DND-41 (cell line): ENCODE measurements at regions not wholly inside any gene's neighbourhood (a gene's known extent, or its start where the extent isn't known, plus 50 kb on each side); places are given as distances from the start of the nearest gene placed in this dataset.

ENCODE experiments used
- ATAC-seq: fragments of 200-7000 bp; cut with Tn5 transposase; 3 replicates; pipeline ENCODE4 v1.9.1; 2021; ENCODE audit warnings: low read depth; ENCODE audit not compliant: insufficient read depth
- DNase-seq: peaks from one replicate; pipeline ENCODE4 v3.0.0-alpha.2; 2020
- H2AFZ ChIP-seq: 2 replicates; pipeline ENCODE4 v1.6.0; 2012; ENCODE audit warnings: low read depth, low read length
- H3K27ac ChIP-seq: 2 replicates; pipeline ENCODE4 v1.5.1; 2012; ENCODE audit warnings: low read length, inconsistent platforms
- H3K27me3 ChIP-seq: fragments of 200-600 bp; sonication (generic); 2 replicates; pipeline ENCODE4 v1.6.0; 2012; ENCODE audit warnings: low read length, mild to moderate bottlenecking, inconsistent platforms; ENCODE audit not compliant: insufficient read depth, poor library complexity
- H3K36me3 ChIP-seq: 2 replicates; pipeline ENCODE4 v1.5.1; 2012; ENCODE audit warnings: low read length, inconsistent platforms; ENCODE audit not compliant: insufficient read depth
- H3K4me1 ChIP-seq: 2 replicates; pipeline ENCODE4 v1.5.1; 2012; ENCODE audit warnings: mild to moderate bottlenecking, low read length; ENCODE audit not compliant: insufficient read depth
- H3K4me2 ChIP-seq: 2 replicates; pipeline ENCODE4 v1.6.0; 2012; ENCODE audit warnings: mild to moderate bottlenecking, moderate library complexity, low read length, inconsistent platforms; ENCODE audit not compliant: insufficient read depth
- H3K4me3 ChIP-seq, 2 experiments: fragments of 200-600 bp in 1 of 2; shearing (Covaris generic) in 1 of 2; 2 replicates each; pipeline ENCODE4 v1.5.1; 2012 to 2016; ENCODE audit warnings: inconsistent platforms in 2 of 2, low read length in 2 of 2, mild to moderate bottlenecking in 2 of 2, low read depth in 1 of 2, moderate library complexity in 1 of 2
- H3K79me2 ChIP-seq: 2 replicates; pipeline ENCODE4 v1.6.0; 2012; ENCODE audit warnings: low read length, inconsistent platforms; ENCODE audit not compliant: insufficient read depth
- H3K9ac ChIP-seq: 2 replicates; pipeline ENCODE4 v1.6.0; 2012; ENCODE audit warnings: low read depth, mild to moderate bottlenecking, inconsistent platforms, low read length, moderate library complexity
- H3K9me3 ChIP-seq: 2 replicates; pipeline ENCODE4 v1.5.1; 2012; ENCODE audit warnings: low read length, moderate library complexity, mild to moderate bottlenecking, inconsistent platforms; ENCODE audit not compliant: insufficient read depth, severe bottlenecking
- H4K20me1 ChIP-seq: 2 replicates; pipeline ENCODE4 v1.6.0; 2012; ENCODE audit warnings: low read length; ENCODE audit not compliant: insufficient read depth
- CTCF ChIP-seq: IDR thresholded peaks from 2 replicates; pipeline ENCODE4 v1.5.1; 2012; ENCODE audit warnings: borderline replicate concordance, low read length, moderate library complexity, mild to moderate bottlenecking; ENCODE audit not compliant: poor library complexity, severe bottlenecking; ENCODE audit errors: extremely low read depth
- EZH2 ChIP-seq: IDR thresholded peaks from 3 replicates; pipeline ENCODE4 v1.6.1; 2012; ENCODE audit warnings: borderline replicate concordance, low read depth, mild to moderate bottlenecking, moderate library complexity, low read length, inconsistent platforms; ENCODE audit not compliant: severe bottlenecking

- Histone ChIP-seq H3K9ac (no peak overlapping the region), H2AFZ (no peak overlapping the region), H3K4me3 (no peak overlapping the region), H3K27me3 (no peaks in the 10 kb centered on the region), H3K36me3 (no peaks in the 10 kb centered on the region), H3K4me2 (no peak overlapping the region), H3K27ac (no peak overlapping the region), H3K9me3 (no peaks in the 10 kb centered on the region), H4K20me1 (no peaks in the 10 kb centered on the region), H3K79me2 (no peaks in the 10 kb centered on the region), H3K4me1 (no peaks in the 10 kb centered on the region)
- ATAC-seq (no peak), DNase-seq (no peak)
- TF ChIP-seq CTCF (no peak), EZH2 (no peak)
These were observed 217.0 kb downstream of the FIGN start for GRCh38 chr2:163518762-163519161.

- H3K9me3 ChIP-seq = no peaks in the 10 kb centered on the region
- no peak overlapping the region for H3K4me2 ChIP-seq
- H3K9ac ChIP-seq = no peak overlapping the region
- ATAC-seq (no peak), DNase-seq (no peak)
- no peaks in the 10 kb centered on the region for H3K36me3 ChIP-seq
- no peak overlapping the region for H3K4me3 ChIP-seq
- no peaks in the 10 kb centered on the region for H3K4me1 ChIP-seq
- no peaks in the 10 kb centered on the region for H3K27me3 ChIP-seq
- H3K79me2 ChIP-seq = no peaks in the 10 kb centered on the region
- TF ChIP-seq CTCF (no peak), EZH2 (no peak)
- no peak overlapping the region for H2AFZ ChIP-seq
- no peak overlapping the region for H3K27ac ChIP-seq
- no peaks in the 10 kb centered on the region for H4K20me1 ChIP-seq
These were observed 220.0 kb downstream of the FIGN start for GRCh38 chr2:163515836-163516235.

GRCh38 chr2:163505281-163505680 is 230.5 kb downstream of the FIGN start:
- H3K4me3 ChIP-seq = no peak overlapping the region
- no peak overlapping the region for H2AFZ ChIP-seq
- no peaks in the 10 kb centered on the region for H3K79me2 ChIP-seq
- no peak for TF ChIP-seq EZH2
- no peak for TF ChIP-seq CTCF
- no peak overlapping the region for H3K27ac ChIP-seq
- no peak overlapping the region for H3K9ac ChIP-seq
- ATAC-seq = no peak
- H3K4me2 ChIP-seq = no peak overlapping the region
- no peak for DNase-seq
- no peaks in the 10 kb centered on the region for H3K4me1 ChIP-seq
- H3K36me3 ChIP-seq = no peaks in the 10 kb centered on the region
- no peaks in the 10 kb centered on the region for H4K20me1 ChIP-seq
- no peaks in the 10 kb centered on the region for H3K27me3 ChIP-seq
- no peaks in the 10 kb centered on the region for H3K9me3 ChIP-seq
